HG02759 (cell line): ENCODE measurements at regions not wholly inside any gene's neighbourhood (a gene's known extent, or its start where the extent isn't known, plus 50 kb on each side); places are given as distances from the start of the nearest gene placed in this dataset.

ENCODE experiments used
- ATAC-seq: cut with Tn5 transposase; IDR thresholded peaks from one replicate; pipeline ENCODE4 v1.9.1; 2021; ENCODE audit warnings: mild to moderate bottlenecking, moderate library complexity; ENCODE audit not compliant: unreplicated experiment

DNA sequence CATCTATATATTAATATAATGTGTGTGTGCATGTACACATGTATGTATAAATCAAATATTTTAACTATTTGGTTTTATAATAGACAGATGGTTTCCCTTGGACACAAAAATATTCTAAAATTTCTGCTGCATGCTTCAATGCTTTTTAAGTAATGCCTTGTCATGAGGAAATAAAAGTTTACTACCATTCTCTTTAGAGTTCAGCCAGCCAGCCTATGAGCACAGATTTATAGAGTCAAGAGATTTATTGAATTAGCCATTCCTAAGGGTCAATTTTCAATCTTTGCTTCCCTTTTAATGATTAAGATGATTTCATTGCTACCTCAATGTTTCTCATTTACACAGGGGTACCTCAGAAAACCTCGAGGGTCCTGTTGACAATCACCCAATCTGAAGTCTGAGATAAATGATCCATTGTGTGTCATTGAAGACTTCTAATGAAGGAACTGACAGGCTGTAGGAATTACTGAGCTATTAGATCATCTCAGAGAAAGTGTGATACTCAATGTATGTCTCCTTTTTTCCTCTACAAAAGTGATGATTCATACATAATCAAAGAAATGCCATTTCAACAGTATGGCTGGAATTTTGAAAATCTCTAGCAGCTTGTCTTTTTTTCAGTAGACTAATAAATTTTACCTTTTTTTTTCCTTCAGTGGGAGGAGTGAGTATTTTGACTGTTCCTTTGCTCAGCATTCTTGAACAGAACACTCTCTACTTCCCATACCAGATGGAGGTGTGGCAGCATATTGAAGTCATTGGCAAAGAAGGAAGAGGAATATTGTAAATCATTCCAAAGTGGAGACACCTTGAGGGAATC lies 222.6 kb upstream of the PCDH18 start:
- ATAC-seq, result no peak

DNA sequence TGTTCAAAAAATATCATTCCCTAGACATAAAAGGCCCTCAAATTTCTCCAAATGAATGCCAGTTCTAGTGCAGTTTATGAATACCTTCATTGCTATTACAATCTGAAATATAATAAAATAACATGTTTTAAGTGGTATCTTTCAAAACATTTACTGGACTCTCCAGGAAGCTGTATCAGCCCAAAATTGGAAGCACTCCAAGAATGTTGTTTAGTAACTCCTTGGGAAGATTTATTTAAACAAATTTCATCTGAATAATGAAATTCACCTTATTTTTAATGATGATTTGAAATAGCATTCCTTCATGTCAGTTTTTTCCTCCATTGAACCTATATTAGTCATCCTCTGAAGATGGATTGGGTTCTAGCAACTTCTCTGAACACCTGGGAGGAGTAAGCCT lies 217.2 kb upstream of the PCDH18 start:
- ATAC-seq, result no peak

DNA sequence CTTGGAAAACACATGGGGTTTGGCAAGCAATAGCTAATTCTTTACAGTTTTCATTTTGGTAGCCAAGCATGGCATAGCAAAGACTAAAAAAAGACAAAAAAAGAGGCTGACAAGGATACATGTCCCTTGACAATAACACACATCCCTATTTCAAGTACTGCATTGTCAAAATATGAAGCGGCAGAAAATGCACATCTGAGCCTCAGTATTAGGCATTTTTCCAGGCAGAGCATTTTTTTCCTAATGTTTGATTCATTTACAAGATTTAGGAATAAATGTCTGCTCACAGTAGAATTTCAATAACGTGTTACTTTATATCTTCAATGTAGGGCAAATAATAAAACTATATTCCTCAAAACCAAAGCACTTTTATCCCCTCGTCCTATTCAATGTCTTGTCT lies 216.3 kb upstream of the PCDH18 start:
- ATAC-seq, result no peak

DNA sequence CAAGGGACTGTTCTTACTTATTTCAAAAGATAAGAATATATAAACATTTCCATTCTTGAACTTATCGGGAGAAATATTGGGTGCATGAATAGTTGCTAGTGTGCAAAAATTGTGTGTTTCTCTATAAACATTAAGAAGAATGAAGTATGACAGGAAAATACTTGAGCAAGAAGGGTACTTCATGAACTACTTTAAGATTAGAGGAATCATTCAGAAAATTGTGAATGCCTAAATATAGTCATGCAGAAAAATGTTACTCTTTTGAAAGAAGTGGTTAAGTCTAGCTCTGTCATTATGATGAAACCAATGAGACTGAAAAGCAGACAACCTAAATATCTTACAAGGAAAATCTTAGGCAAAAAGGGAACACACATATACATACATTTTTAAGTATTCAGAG lies 207.8 kb upstream of the PCDH18 start:
- no peak for ATAC-seq

DNA sequence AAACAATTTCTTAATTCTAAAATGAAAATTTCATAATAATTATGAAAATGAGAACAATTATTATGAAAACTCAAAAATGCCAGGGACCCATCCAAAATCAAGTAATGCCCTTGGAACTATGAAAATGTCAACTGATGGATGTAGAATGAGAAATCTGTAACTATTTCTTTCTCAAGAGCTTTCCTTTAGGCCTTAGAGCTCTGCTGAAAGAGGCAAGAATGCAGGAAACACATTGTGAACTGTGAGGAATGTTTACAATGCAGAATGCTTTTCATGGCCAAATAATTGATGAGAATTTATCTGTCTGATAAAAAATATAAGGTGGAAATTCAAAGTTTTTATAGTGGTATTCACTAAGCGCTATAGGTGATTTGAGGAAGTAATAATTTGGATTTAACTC lies 207.1 kb upstream of the PCDH18 start:
- no peak for ATAC-seq

DNA sequence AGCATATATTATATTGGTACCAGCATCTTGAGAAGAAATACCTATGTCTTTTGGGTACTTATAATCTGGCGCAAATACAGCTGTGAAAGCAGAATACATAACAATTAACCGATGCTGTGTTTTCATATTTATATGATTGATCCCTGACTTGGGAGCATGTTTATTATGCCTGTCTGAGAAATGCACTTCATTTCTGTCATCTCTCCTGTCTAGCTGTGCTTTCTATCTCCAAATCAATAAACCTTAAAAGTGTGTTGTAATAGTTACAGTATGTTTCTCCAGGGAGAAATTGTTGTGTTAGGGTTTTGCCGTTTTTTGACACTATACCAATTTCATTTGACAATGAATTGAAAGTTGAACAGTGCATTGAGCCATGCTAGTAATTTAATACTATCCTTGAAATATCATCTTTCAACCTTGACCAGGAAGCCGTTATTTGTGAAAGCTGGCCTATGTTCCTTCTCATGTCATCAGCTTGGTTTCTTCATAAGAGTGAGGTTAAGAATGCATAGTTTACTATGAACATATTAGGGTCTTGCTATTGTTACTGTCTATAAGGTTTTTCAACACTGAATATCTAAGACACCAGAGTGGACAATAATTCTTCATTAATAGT lies 206.2 kb upstream of the PCDH18 start:
- ATAC-seq, result no peak

DNA sequence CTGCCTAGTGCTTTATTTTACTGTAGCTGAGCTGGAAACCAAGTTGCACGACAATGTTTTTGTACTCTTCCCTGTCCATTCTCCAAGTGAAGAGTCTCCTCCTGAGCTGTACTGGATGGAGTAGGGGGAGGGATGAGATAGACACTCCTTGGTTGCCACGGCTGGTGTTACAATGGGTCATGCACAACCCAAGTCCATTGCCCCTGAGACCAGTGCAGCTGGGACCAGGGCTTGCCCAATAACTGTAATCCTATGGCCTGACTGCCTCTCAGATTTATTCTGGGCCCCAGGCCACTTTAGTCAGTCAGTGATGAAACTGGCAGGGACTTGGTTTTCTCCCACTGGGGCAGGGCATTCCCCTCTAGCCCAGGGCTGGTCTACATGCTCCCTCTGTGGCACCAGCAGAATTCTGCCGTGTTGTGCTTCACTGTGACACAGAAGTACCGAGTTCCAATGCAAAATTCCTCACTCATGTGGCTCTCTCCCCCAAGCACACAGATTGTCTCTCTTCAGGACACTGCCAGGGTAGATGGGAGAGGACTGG lies 203.3 kb upstream of the PCDH18 start:
- no peak for ATAC-seq

DNA sequence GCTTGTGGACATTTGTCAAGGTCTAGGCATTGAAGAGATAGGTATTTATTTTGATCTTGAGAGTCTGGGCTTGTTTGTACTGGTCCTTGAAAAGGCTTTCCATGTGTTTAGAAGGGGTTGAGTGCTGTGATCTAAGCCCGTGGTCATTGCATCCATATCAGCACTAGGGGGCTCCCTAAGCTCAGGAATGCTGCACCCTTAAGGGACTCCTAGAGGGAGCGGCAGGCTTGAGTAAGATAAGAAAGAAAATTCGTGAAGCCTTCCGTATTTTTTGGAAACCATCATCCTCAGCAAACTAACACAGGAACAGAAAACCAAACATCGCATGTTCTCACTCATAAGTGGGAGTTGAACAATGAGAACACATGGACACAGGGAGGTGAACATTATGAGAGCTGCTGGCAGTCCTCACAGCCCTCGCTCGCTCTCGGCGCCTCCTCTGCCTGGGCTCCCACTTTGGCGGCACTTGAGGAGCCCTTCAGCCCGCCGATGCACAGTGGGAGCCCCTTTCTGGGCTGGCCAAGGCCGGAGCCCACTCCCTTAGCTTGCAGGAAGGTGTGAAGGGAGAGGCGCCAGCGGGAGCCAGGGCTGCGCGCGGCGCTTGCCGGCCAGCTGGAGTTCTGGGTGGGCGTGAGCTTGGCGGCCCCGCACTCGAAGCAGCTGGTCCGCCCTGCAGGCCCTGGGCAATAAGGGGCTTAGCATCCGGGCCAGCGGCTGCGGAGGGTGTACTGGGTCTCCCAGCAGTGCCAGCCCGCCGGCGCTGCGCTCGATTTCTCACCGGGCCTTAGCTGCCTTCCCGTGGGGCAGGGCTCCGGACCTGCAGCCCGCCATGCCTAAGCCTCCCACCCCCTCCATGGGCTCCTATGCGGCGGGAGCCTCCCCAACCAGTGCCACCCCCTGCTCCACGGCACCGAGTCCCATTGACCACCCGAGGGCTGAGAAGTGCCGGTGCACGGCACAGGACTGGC lies 201.2 kb upstream of the PCDH18 start:
- peak; percentile 78 for ATAC-seq

DNA sequence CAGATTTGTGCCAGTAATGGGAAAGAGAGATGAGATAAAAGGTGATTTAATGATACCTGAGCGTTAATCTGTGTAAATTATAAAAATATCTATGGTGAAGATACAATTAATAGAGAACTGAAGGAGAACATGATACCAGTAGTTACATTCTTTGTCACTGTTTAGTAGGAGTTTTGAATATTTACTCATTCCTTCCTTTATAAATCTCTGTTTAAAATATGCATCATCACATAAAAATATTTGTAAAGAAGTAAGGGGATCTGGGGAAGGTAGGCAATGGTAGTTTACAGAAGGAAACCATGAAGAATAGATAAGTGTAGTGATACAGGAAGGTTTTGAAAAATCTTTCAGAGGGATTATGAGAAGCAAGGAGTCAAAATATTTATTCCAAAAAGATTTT lies 190.6 kb upstream of the PCDH18 start:
- ATAC-seq, result no peak

DNA sequence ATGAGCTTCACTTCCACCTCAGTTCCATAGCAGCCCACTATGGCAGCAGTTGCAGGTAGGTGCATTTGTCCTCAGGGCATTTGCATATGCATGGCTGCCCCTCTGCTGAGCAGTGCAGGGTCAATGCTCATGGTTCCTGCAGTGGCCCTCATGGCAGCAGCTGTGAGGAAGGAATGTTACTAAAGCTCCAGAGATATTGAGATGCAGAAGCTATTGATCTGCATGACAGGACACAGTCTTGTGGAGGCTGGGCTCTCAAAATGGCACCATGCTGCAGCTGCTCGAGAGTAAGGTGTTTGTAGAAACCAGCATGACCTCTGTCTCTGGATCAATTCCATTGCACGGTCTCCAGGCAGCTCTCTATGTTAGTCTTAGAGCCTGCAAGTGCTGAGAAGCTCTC lies 179.2 kb upstream of the PCDH18 start:
- ATAC-seq, result no peak

DNA sequence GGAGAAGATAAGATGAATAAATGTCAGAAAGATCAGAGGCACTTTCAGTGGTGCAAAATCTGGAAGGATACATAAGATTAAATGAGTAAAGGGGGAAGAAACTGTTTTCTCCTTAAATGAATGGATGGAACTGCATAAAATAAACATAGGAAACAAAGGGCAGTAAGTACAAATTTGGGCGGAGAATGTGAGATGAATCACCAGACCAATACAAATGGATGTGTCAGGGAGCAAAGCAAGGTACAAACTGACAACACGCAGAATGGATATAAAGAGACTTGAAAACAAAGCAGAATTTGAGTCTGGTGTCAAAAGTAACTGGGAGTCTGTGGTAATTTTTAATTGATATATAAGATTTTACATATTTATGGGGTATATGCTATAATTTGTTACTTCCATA lies 175.3 kb upstream of the PCDH18 start:
- no peak for ATAC-seq

DNA sequence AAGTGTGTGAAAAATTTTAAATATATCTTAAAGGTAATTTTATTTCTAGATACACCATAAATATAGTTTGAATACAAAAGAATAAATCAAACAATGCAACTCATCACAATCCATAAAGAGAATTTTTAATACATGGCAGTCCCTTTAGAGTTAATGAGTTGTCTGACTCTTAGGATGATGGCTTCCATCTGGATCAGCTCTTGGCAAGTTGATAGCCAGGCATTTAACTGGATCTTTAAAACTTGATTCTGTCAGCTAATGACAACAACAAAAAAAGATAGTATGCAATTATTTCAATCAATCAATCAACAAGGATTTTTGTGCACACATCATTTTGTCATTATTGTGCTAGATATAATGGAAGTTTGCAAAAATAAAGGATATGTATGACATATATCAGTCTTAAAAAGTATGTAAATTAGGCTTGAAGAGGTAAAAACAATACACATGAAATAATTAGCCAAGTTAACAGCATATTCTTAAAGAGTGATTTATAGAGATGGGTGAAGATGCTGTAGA lies 174.9 kb upstream of the PCDH18 start:
- no peak for ATAC-seq

DNA sequence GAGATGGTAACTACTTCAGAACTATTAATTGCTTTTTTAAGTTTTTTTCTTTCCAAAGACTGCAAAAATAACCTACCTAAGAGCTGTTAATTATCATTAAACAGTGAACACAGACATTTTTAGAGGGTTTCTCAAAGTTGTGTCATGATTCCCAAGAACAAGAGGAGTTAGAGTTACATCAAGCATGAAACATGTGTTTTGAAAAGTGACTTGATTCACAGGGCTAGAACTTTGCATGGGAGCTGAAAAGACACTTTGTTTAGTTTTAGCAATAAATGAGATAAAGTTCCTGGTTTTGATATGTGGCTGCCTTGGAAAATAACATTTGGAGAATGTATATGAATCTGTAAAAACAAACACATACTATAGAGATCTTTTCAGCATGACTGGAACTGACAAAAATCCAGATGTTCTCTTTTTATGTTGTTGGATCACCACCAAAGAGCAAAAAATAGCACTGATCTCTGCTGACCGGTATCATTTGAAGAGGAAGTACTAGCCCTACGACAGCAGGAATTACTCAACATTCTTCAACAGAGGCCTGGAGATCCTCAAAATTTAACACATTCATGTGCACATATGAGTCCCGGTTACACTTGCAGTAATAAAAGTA lies 173.0 kb upstream of the PCDH18 start:
- ATAC-seq, result no peak

DNA sequence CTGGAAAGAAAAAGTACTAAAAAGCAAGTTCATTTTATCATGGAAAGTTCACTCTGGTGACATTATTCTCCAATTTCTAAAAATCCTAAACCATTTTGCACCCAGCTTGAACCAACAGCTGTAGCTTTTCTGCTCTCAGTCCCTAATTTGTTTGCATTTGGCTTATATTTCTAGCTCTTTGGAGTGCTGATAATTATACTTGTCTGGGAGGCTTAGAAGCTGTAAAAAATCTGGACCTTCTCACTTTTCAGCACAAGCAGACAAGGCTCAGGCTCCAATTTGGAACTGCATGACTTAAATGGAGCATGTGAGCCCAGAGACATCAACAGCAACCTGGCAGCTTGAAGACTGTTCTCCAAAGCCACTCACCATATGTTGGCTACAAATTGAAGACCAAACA lies 170.9 kb upstream of the PCDH18 start:
- no peak for ATAC-seq

DNA sequence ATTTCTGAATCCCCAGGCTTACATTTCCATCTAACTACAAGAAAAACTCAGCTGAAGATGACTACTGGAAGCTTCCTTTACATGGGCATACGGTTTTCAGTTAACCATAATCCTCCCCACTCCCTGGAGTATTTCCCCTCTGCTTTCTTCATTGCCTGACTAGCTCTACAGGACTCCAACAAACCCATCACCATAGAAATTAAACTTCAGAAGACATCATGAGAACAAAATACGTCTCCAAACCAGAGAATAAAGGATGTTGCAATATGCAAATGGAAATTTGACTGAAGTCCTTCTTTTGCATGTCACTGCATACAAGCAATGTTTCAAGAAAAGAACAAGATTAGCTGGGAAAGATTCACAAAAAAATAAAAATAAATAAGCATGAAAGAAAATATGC lies 170.2 kb upstream of the PCDH18 start:
- ATAC-seq, result no peak

DNA sequence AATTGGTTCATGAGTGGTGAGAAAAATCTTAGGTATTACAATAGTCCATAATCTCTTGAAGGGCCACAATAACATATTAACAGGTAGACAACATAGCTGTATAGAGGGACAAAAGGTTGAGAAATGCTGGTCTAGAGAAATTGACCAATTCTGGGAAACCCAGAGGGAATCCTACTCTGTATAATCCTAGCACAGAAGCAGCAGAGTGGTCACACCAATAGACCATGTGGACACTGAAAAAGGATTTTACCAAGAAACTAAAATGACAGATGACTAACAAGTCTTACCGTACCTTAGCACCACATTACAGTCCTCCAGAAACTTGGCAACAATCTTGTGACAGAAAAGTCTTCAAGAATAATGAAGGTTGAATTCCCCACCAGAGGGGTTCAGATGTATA lies 169.1 kb upstream of the PCDH18 start:
- ATAC-seq, result no peak

DNA sequence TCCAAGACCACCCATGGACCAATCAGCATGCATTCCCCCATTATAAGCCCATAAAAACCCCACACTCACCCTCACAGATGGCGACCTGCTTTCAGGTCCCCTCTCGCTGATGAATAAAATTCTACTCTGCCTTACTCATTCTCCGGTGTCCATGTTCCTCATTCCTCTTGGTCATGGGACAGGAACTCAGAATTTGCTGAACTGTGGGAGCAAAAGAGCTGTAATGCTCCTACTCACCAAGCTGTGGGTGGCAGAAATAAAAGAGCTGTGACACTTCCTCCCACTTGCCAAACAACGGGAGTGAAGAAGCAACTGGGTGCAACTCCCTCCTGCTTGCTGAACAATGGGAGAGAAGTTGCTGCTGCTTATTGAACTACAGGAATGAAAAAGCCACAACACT lies 168.5 kb upstream of the PCDH18 start:
- no peak for ATAC-seq

DNA sequence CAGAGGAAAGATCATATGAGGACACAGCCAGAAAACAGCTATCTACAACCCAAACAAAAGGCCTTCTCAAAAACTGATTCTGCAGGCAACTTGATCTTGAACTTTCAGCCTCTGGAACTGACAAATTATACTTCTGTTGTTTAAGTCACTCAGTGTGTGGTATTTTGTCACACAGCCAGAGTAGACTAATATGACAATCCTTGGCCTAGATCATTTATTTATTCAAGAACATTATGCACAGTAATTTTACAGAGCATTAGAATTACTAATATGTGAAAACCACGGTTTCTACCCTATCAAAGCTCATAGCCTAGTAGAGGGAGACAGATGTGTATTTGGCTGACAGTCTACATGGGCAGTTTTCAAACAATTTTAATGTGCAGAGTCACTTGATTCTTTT lies 167.8 kb upstream of the PCDH18 start:
- ATAC-seq, result no peak

DNA sequence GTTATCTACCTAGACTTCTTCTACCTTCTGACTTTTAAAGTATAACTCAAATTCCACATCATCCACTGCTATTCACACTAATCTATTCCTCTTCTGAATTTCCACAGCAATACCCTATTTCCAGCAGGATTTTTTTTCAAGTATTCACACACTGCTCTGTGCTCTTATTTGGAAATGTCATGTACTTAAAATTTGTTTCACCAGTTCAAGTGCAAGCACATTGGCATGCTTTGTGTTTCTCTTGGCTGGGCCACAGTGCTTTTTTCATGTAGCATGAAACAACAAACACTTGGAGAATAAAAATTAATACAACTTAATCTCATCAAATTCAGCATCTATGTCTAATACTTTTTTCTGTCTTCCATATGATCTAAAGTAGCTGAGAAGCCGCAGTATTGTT lies 161.8 kb upstream of the PCDH18 start:
- ATAC-seq, result no peak

DNA sequence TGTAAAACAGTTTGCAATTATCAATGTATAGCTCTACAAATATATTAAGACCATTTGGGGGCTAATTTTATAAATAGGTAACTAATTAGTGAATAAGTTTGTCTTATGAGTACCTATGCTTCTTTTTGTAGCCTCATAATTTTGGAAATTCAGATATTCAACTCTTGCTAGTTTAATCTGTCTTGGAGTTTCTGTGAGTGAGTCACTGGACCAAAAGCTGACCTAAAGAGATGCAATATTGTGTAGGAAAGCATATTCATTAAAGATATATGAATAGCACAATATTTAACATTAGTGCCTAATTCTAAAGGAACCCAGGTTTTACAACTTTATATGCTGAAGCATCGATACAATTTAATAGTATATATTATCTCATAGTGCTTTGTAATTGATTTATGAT lies 161.3 kb upstream of the PCDH18 start:
- ATAC-seq, result no peak

DNA sequence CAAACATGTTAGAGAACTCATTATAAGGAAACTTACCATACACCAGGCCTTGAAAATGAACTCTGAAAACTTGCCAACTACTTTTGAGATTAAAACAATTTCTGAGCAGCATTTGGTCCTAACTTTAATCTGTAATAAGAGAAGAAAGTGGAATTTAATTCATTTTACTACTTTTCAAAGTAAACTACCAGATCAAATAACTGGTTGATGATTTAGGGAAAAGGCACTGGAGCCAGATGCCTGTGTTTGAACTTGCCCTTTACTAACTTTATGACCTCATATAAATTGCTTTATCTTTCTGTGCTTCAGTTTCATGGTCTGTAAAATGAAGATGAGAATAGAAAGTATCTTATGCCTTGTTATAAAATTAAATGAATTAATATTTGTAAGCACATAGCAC lies 159.9 kb upstream of the PCDH18 start:
- no peak for ATAC-seq
